Ishikawa (cell line): ENCODE measurements at regions not wholly inside any gene's neighbourhood (a gene's known extent, or its start where the extent isn't known, plus 50 kb on each side); places are given as distances from the start of the nearest gene placed in this dataset.

Experiments used
- EP300 ChIP-seq: IDR thresholded peaks from 2 replicates; pipeline ENCODE4 v1.6.1; 2012; ENCODE audit warnings: borderline replicate concordance
- YY1 ChIP-seq: IDR thresholded peaks from 2 replicates; pipeline ENCODE4 v1.6.1; 2012; ENCODE audit warnings: low read depth
- ZBTB7A ChIP-seq: IDR thresholded peaks from 2 replicates; pipeline ENCODE4 v1.6.1; 2012; ENCODE audit warnings: low read depth

- no peak for TF ChIP-seq EP300
- no peak for TF ChIP-seq YY1
- TF ChIP-seq ZBTB7A, result no peak
Measured at GRCh38 chr7:50216626-50217025, 87.9 kb upstream of the IKZF1 start.
